Activated CD8-positive, alpha-beta T cell treated with anti-CD3 and anti-CD28 coated beads for 36 hours (primary cell): ENCODE measurements at regions not wholly inside any gene's neighbourhood (a gene's known extent, or its start where the extent isn't known, plus 50 kb on each side); places are given as distances from the start of the nearest gene placed in this dataset.

Experiments
- ATAC-seq: fragments of 200-7000 bp; cut with Tn5 transposase; one replicate; pipeline ENCODE4 v1.10.0; 2021; ENCODE audit warnings: mild to moderate bottlenecking, moderate library complexity
- CTCF ChIA-PET: fragments of 350-600 bp; sonication (Branson Sonifier 250); formaldehyde crosslinking; loops from one replicate; lab custom pipeline; 2021; ENCODE audit warnings: antibody characterized with exemption; lab: Charles Lee
- POLR2A ChIA-PET: fragments of 350-600 bp; sonication (Branson Sonifier 250); formaldehyde crosslinking; loops from one replicate; lab custom pipeline; 2021; ENCODE audit warnings: antibody characterized with exemption; lab: Charles Lee
- DNase-seq: peaks from one replicate; pipeline ENCODE4 v3.0.0-alpha.2; 2020
- H3K27ac Mint-ChIP-seq: one replicate; pipeline ENCODE4 v1.8.0; 2021; ENCODE audit warnings: mild to moderate bottlenecking, mixed read lengths
- H3K27me3 Mint-ChIP-seq: one replicate; pipeline ENCODE4 v1.8.0; 2021; ENCODE audit warnings: mixed read lengths
- H3K36me3 Mint-ChIP-seq: one replicate; pipeline ENCODE4 v1.8.0; 2021; ENCODE audit warnings: low read depth, mixed read lengths
- H3K4me1 Mint-ChIP-seq: one replicate; pipeline ENCODE4 v1.8.0; 2021; ENCODE audit warnings: low read depth, mixed read lengths
- H3K4me3 Mint-ChIP-seq: one replicate; pipeline ENCODE4 v1.8.0; 2021; ENCODE audit warnings: mild to moderate bottlenecking, moderate library complexity, mixed read lengths
- H3K9me3 Mint-ChIP-seq: one replicate; pipeline ENCODE4 v1.8.0; 2021; ENCODE audit warnings: mixed read lengths
- intact Hi-C: fragments of 100-400 bp; cut with micrococcal nuclease; formaldehyde crosslinking; loops from one replicate; pipeline ENCODE4 v1.10.0; 2022
- TF ChIP-seq, protein P1 (sequence below): fragments of 200-600 bp; IDR thresholded peaks from one replicate; pipeline ENCODE4 v1.8.0; 2022; ENCODE audit warnings: antibody characterized with exemption, mild to moderate bottlenecking

DNA sequence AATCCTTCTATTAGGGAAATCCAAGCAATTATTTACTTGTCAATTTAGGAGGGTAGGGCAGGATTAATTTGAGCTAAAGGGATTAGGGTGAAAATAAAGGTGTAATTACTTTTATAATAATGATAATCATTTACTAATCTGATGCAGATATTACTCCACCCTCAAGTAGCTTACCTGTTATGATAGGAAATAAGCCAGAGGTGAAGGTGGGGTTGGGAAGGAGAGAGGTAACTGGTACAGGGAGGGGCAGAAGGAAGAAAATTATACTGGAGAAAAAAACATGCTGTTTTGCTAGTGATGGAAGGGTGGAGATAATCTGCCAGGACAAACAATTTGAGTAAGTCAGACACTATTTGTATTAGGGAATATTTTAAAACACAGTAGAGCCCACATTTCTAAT is 157.7 kb downstream of the BARX2 start:
- ChIA-PET POLR2A (no interaction called here), CTCF (no interaction called here)
- intact Hi-C loops = no loop called here
- Mint-ChIP-seq H3K4me3 (no peak overlapping the region), H3K9me3 (peaks cover 14% of the 10 kb centered on the region), H3K27ac (no peak overlapping the region), H3K27me3 (no peaks in the 10 kb centered on the region), H3K4me1 (no peaks in the 10 kb centered on the region), H3K36me3 (no peaks in the 10 kb centered on the region)
- TF ChIP-seq, protein P1, sequence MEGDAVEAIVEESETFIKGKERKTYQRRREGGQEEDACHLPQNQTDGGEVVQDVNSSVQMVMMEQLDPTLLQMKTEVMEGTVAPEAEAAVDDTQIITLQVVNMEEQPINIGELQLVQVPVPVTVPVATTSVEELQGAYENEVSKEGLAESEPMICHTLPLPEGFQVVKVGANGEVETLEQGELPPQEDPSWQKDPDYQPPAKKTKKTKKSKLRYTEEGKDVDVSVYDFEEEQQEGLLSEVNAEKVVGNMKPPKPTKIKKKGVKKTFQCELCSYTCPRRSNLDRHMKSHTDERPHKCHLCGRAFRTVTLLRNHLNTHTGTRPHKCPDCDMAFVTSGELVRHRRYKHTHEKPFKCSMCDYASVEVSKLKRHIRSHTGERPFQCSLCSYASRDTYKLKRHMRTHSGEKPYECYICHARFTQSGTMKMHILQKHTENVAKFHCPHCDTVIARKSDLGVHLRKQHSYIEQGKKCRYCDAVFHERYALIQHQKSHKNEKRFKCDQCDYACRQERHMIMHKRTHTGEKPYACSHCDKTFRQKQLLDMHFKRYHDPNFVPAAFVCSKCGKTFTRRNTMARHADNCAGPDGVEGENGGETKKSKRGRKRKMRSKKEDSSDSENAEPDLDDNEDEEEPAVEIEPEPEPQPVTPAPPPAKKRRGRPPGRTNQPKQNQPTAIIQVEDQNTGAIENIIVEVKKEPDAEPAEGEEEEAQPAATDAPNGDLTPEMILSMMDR = no peak
- no peak for DNase-seq
- ATAC-seq = no peak

DNA sequence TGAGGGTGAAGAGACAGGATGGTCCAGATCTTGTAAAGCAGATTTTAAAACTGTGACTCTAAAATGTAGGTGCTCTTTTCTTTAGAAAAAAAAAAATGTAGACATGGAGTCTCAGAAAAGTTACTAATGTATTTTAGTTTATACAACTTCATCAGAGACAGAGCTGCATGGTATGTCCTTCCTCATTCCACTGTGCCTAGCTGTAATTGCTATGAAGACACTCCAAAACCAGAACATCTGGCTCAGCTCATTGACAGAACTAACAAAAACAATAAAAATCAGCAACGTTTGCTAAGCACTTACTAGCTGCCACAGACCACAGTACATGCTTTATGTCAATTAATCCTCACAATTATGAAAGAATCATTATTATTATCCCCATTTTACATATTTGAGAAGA is 160.7 kb downstream of the BARX2 start:
- H3K9me3 Mint-ChIP-seq = peaks cover 19% of the 10 kb centered on the region
- H3K27ac Mint-ChIP-seq = no peak overlapping the region
- TF ChIP-seq, protein P1 = no peak
- POLR2A ChIA-PET = no interaction called here
- H3K4me3 Mint-ChIP-seq = no peak overlapping the region
- H3K36me3 Mint-ChIP-seq = no peaks in the 10 kb centered on the region
- DNase-seq (no peak), ATAC-seq (no peak)
- H3K27me3 Mint-ChIP-seq = no peaks in the 10 kb centered on the region
- CTCF ChIA-PET = no interaction called here
- intact Hi-C loops = no loop called here
- no peaks in the 10 kb centered on the region for H3K4me1 Mint-ChIP-seq

DNA sequence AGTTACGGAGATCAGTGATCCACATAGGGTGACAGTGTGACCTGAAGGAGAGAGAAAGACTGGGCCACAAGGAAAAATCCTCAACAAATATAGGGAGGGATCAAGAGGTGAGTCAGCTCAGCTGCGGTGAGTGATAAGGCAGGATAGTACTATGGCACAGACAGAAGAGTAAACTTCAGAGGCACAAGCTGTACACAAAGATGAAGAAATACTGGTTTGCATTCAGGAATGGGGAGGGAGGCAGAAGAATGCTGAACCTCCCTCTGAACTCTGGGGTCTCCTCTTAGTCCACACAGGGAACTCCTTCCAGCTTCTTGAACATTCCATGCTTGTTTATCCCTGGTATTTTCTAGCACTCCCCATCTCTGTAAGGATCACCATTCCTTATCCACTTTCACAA is 162.7 kb downstream of the BARX2 start:
- Mint-ChIP-seq H3K27me3 (no peaks in the 10 kb centered on the region), H3K4me3 (no peak overlapping the region), H3K9me3 (peaks cover 22% of the 10 kb centered on the region), H3K27ac (no peak overlapping the region), H3K4me1 (no peaks in the 10 kb centered on the region), H3K36me3 (no peaks in the 10 kb centered on the region)
- ATAC-seq = no peak
- intact Hi-C loops = no loop called here
- POLR2A ChIA-PET = interaction anchor here (1.5 kb wide), 1 partner anchor 31 kb away, joined by 3 read pairs; no protein-coding TSS in a partner anchor
- no peak for DNase-seq
- TF ChIP-seq, protein P1 = no peak
- CTCF ChIA-PET = no interaction called here

DNA sequence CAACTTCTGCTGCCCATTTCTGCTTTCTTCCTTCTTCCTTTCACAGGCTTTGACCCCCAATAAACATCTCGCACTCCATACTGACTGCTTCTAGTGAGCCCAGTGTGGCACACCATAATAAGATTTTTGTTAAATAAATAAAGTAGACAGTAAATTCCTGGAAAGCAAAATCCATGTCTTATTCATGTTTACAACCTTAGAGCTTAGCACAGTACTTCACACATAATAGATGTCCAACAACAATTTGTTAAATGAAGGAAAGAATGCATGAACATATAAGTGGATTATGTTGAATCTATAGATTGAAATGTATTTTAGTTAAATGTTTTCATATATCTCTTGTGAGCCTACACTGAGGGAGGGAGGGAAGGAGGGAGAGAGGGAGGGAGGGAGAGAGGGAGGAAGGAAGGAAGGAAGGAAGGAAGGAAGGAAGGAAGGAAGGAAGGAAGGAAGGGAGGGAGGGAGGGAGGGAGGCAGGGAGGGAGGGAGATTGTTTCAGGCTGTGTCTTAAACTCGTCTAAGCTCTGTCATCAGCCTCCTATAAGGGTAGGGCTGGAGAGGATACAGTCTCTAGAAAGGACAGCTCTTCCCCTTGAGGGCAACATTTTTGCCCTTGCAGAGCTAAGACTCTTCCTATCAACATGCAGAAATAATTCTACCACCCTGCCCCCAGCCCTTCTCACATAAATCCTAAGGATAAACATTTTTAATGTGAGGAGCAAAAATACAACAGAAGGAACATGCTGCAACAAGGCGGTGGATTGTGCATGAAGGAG is 168.1 kb downstream of the BARX2 start:
- Mint-ChIP-seq H3K9me3 (peaks cover 8% of the 10 kb centered on the region), H3K4me3 (no peak overlapping the region), H3K36me3 (no peaks in the 10 kb centered on the region), H3K4me1 (no peaks in the 10 kb centered on the region), H3K27ac (no peak overlapping the region), H3K27me3 (peaks cover 3% of the 10 kb centered on the region)
- no peak for ATAC-seq
- DNase-seq = no peak
- intact Hi-C loops = no loop called here
- POLR2A ChIA-PET = no interaction called here
- TF ChIP-seq, protein P1 = no peak
- CTCF ChIA-PET = no interaction called here

DNA sequence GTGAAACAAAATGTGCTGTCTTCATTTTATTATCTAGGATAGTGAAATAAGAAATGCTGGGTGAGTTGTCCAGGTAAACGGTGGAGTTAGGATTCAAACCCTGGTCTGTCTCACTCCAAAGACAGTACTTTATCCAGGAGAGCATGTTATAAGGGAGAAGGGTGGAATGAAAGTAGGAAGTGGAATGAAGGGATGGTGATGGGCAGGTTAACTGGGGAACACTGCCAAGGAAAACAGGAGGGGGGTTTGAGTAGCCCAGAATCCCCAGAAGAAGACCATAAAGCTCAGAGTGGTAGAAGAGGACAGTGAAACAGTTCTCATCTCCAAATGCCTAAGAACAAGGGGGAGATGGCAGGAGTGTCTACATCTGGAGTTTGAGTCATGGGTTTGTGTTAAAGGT is 169.0 kb downstream of the BARX2 start:
- TF ChIP-seq, protein P1 = no peak
- ChIA-PET CTCF (no interaction called here), POLR2A (no interaction called here)
- Mint-ChIP-seq H3K4me1 (no peaks in the 10 kb centered on the region), H3K4me3 (no peak overlapping the region), H3K27ac (no peak overlapping the region), H3K9me3 (peaks cover 10% of the 10 kb centered on the region), H3K27me3 (peaks cover 3% of the 10 kb centered on the region), H3K36me3 (no peaks in the 10 kb centered on the region)
- ATAC-seq (no peak), DNase-seq (no peak)
- intact Hi-C loops = no loop called here
